PC-9 (cell line): ENCODE measurements at regions not wholly inside any gene's neighbourhood (a gene's known extent, or its start where the extent isn't known, plus 50 kb on each side); places are given as distances from the start of the nearest gene placed in this dataset.

Source experiments
- BruUV-seq: library from RNA; stranded (reverse); fragments of 400-500 nt; replicated peaks from 2 replicates; lab custom pipeline; 2021; lab: Mats Ljungman, UMichigan
- CTCF ChIA-PET: fragments of 300-600 bp; sonication (Branson Sonifier 250); formaldehyde crosslinking; loops from one replicate; lab custom pipeline; 2022; ENCODE audit warnings: antibody characterized with exemption; lab: Charles Lee
- POLR2A ChIA-PET: fragments of 300-600 bp; sonication (Branson Sonifier 250); formaldehyde crosslinking; loops from one replicate; lab custom pipeline; 2022; ENCODE audit warnings: antibody characterized with exemption; ENCODE audit not compliant: unreplicated experiment; lab: Charles Lee
- DNase-seq, 2 experiments: peaks; one replicate each; pipeline versions ENCODE4 v3.0.0 to v3.0.0-alpha.2; 2015 to 2022; ENCODE audit warnings: mixed read lengths in 1 of 2
- H2AFZ ChIP-seq: fragments of 200-600 bp; sonication (generic); 2 replicates; pipeline ENCODE4 v1.8.1; 2017; ENCODE audit warnings: antibody characterized with exemption
- H3F3A ChIP-seq: fragments of 200-600 bp; sonication (generic); 2 replicates; pipeline ENCODE4 v1.8.1; 2017; ENCODE audit warnings: antibody characterized with exemption, mild to moderate bottlenecking, low read depth; ENCODE audit not compliant: insufficient read depth
- H3K27ac ChIP-seq: fragments of 200-600 bp; sonication (generic); 2 replicates; pipeline ENCODE4 v1.6.1; 2016; ENCODE audit warnings: mixed run types
- H3K27me3 ChIP-seq: fragments of 200-600 bp; sonication (generic); 2 replicates; pipeline ENCODE4 v1.6.1; 2016; ENCODE audit warnings: low read depth, mixed run types; ENCODE audit not compliant: insufficient read depth
- H3K36me3 ChIP-seq: fragments of 200-600 bp; sonication (generic); 2 replicates; pipeline ENCODE4 v1.6.1; 2016; ENCODE audit warnings: low read depth, mixed run types
- H3K4me1 ChIP-seq: fragments of 200-600 bp; sonication (generic); replicated peaks from 2 replicates; pipeline ENCODE4 v1.6.1; 2016; ENCODE audit warnings: mixed run types; ENCODE audit not compliant: insufficient read depth
- H3K4me2 ChIP-seq: fragments of 200-600 bp; sonication (generic); 2 replicates; pipeline ENCODE4 v1.6.1; 2017; ENCODE audit warnings: mixed run types
- H3K4me3 ChIP-seq: fragments of 200-600 bp; sonication (generic); 2 replicates; pipeline ENCODE4 v1.6.1; 2016; ENCODE audit warnings: mixed run types
- H3K79me2 ChIP-seq: fragments of 200-600 bp; sonication (generic); 2 replicates; pipeline ENCODE4 v1.6.1; 2017; ENCODE audit warnings: low read depth, mixed run types
- H3K9me2 ChIP-seq: fragments of 200-600 bp; sonication (generic); 2 replicates; pipeline ENCODE4 v1.8.1; 2017; ENCODE audit warnings: mild to moderate bottlenecking; ENCODE audit not compliant: insufficient read depth
- H3K9me3 ChIP-seq: fragments of 200-600 bp; sonication (generic); 2 replicates; pipeline ENCODE4 v1.8.1; 2016; ENCODE audit warnings: low read depth; ENCODE audit not compliant: insufficient read depth
- H4K20me1 ChIP-seq: fragments of 200-600 bp; sonication (generic); 2 replicates; pipeline ENCODE4 v1.8.1; 2017; ENCODE audit not compliant: insufficient read depth
- CTCF ChIP-seq: fragments of 200-600 bp; sonication (generic); conservative IDR thresholded peaks from 2 replicates; pipeline ENCODE4 v1.6.1; 2017; ENCODE audit warnings: mixed run types, antibody characterized with exemption, mild to moderate bottlenecking, moderate library complexity
- EZH2 ChIP-seq: fragments of 200-600 bp; sonication (generic); IDR thresholded peaks from 2 replicates; pipeline ENCODE4 v1.8.0; 2017; ENCODE audit warnings: antibody characterized with exemption, low read depth
- intact Hi-C: fragments of 100-400 bp; cut with micrococcal nuclease; formaldehyde crosslinking; loops from one replicate; pipeline ENCODE4 v1.10.0; 2022; ENCODE audit not compliant: unreplicated experiment

- TF ChIP-seq CTCF = no peak
- TF ChIP-seq EZH2 = no peak
- no peak overlapping the region for H3K27ac ChIP-seq
- H3K9me3 ChIP-seq = no peaks in the 10 kb centered on the region
- no peak overlapping the region for H3K4me3 ChIP-seq
- H3K4me2 ChIP-seq = no peak overlapping the region
- H3K9me2 ChIP-seq = no peaks in the 10 kb centered on the region
- intact Hi-C loops = no loop called here
- no TSS peak for BruUV-seq
- no peak overlapping the region for H2AFZ ChIP-seq
- no peaks in the 10 kb centered on the region for H3K36me3 ChIP-seq
- no peaks in the 10 kb centered on the region for H4K20me1 ChIP-seq
- H3K4me1 ChIP-seq = no peaks in the 10 kb centered on the region
- DNase-seq = no peak
- no peaks in the 10 kb centered on the region for H3F3A ChIP-seq
- ChIA-PET POLR2A (interaction anchor here (0.6 kb wide), 1 partner anchor 107 kb away, joined by 6 read pairs; no protein-coding TSS in a partner anchor), CTCF (no interaction called here)
- H3K27me3 ChIP-seq = 0 out of 2 replicates have a peak, but pooled peaks cover 18% of the 10 kb centered on the region
- no peaks in the 10 kb centered on the region for H3K79me2 ChIP-seq
These were observed 384.4 kb downstream of the MTRR start for GRCh38 chr5:8253376-8253775.

DNA sequence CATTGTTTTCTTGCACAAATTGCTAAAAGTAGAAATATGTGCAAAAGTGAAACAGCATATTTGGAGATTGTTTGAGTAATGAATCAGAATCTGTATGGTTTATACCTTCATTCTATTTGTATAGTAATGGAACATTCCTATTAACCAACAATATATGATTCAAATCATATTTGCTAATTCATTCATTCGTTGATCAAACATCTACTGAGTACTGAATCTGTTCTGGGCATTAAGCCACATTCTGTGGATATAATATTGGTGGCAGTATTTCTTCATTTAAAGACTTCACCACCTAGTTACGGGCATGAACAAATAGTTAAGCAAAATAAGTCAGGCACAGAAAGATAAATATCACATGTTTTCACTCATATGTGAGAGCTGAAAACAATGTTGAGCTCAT lies 385.7 kb downstream of the MTRR start:
- H3F3A ChIP-seq = no peaks in the 10 kb centered on the region
- intact Hi-C loops = no loop called here
- H3K27me3 ChIP-seq = 0 out of 2 replicates have a peak, but pooled peaks cover 15% of the 10 kb centered on the region
- BruUV-seq = no TSS peak
- H3K36me3 ChIP-seq = no peaks in the 10 kb centered on the region
- ChIA-PET CTCF (no interaction called here), POLR2A (no interaction called here)
- DNase-seq = no peak
- no peaks in the 10 kb centered on the region for H4K20me1 ChIP-seq
- H3K4me3 ChIP-seq = no peak overlapping the region
- H3K79me2 ChIP-seq = no peaks in the 10 kb centered on the region
- H3K9me3 ChIP-seq = no peaks in the 10 kb centered on the region
- no peak overlapping the region for H2AFZ ChIP-seq
- no peaks in the 10 kb centered on the region for H3K9me2 ChIP-seq
- H3K4me1 ChIP-seq = no peaks in the 10 kb centered on the region
- TF ChIP-seq EZH2 = no peak
- TF ChIP-seq CTCF = no peak
- H3K4me2 ChIP-seq = no peak overlapping the region
- H3K27ac ChIP-seq = no peak overlapping the region

DNA sequence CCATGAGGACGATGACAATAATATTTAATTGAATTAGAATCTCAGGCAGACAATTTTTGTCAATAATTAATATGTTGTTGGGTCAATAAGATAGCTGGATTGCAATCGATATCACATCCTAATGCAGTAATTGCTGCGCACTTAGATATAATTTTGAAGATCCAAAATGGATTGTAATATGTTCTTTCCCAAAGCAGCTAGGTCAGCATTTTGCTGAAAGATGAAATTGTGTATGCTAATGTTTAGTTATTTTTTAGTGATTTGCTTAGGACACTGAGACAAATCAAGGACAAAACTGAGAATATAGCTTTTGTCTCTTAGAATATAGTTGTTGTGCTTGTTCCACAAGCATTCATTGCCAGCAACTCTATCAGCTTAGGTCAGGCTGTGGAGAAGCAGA lies 389.9 kb downstream of the MTRR start:
- Histone ChIP-seq H3K4me3 (no peak overlapping the region), H3F3A (no peaks in the 10 kb centered on the region), H3K79me2 (no peaks in the 10 kb centered on the region), H3K4me1 (no peaks in the 10 kb centered on the region), H2AFZ (no peak overlapping the region), H3K4me2 (no peak overlapping the region), H3K9me3 (no peaks in the 10 kb centered on the region), H3K36me3 (no peaks in the 10 kb centered on the region), H3K27me3 (no peaks in the 10 kb centered on the region), H4K20me1 (no peaks in the 10 kb centered on the region), H3K27ac (no peak overlapping the region), H3K9me2 (no peaks in the 10 kb centered on the region)
- BruUV-seq = no TSS peak
- intact Hi-C loops = no loop called here
- CTCF ChIA-PET = no interaction called here
- POLR2A ChIA-PET = no interaction called here
- TF ChIP-seq EZH2 = no peak
- no peak for TF ChIP-seq CTCF
- no peak for DNase-seq
